GM19193 (cell line): ENCODE measurements at regions not wholly inside any gene's neighbourhood (a gene's known extent, or its start where the extent isn't known, plus 50 kb on each side); places are given as distances from the start of the nearest gene placed in this dataset.

Source experiments
- POLR2A ChIP-seq: IDR thresholded peaks from 4 replicates; pipeline ENCODE4 v1.6.1; 2011; ENCODE audit not compliant: insufficient read depth, insufficient read length; ENCODE audit errors: extremely low read depth

- no peak for TF ChIP-seq POLR2A
Observed at GRCh38 chr5:56700711-56701110, 114.6 kb upstream of the MAP3K1 start.

- no peak for TF ChIP-seq POLR2A
Observed at GRCh38 chr5:56699538-56699937, 115.8 kb upstream of the MAP3K1 start.

GRCh38 chr5:56698463-56699381, 116.6 kb upstream of the MAP3K1 start:
- TF ChIP-seq POLR2A = no peak

- TF ChIP-seq POLR2A = no peak
Observed at GRCh38 chr5:56696900-56697299, 118.4 kb upstream of the MAP3K1 start.

- TF ChIP-seq POLR2A = no peak
Observed at GRCh38 chr5:56693220-56693579, 122.1 kb upstream of the MAP3K1 start.

- TF ChIP-seq POLR2A = no peak
Observed at GRCh38 chr5:56692359-56693219, 122.8 kb upstream of the MAP3K1 start.

- no peak for TF ChIP-seq POLR2A
Observed at GRCh38 chr5:56688402-56688801, 126.9 kb upstream of the MAP3K1 start.

- no peak for TF ChIP-seq POLR2A
Observed at GRCh38 chr5:56686337-56687195, 128.8 kb upstream of the MAP3K1 start.

GRCh38 chr5:56685503-56686217, 129.7 kb upstream of the MAP3K1 start:
- no peak for TF ChIP-seq POLR2A

GRCh38 chr5:56684159-56684558, 131.2 kb upstream of the MAP3K1 start:
- no peak for TF ChIP-seq POLR2A

- no peak for TF ChIP-seq POLR2A
Observed at GRCh38 chr5:56683733-56684132, 131.6 kb upstream of the MAP3K1 start.

GRCh38 chr5:56683281-56683680, 132.1 kb upstream of the MAP3K1 start:
- TF ChIP-seq POLR2A = no peak

- no peak for TF ChIP-seq POLR2A
Observed at GRCh38 chr5:56681346-56681745, 134.0 kb upstream of the MAP3K1 start.

GRCh38 chr5:56680731-56681130, 134.6 kb upstream of the MAP3K1 start:
- TF ChIP-seq POLR2A = no peak

- TF ChIP-seq POLR2A = no peak
Observed at GRCh38 chr5:56677690-56678305, 137.6 kb upstream of the MAP3K1 start.
